HG02884 (cell line): ENCODE measurements at regions not wholly inside any gene's neighbourhood (a gene's known extent, or its start where the extent isn't known, plus 50 kb on each side); places are given as distances from the start of the nearest gene placed in this dataset.
"Not testable (repeated sequence)": the region's sequence is repeated elsewhere in the genome, so short reads cannot be mapped to it uniquely, and the experiment has no call there.

Experiments used
- ATAC-seq: cut with Tn5 transposase; IDR thresholded peaks from one replicate; pipeline ENCODE4 v1.9.1; 2021; ENCODE audit warnings: mild to moderate bottlenecking, moderate library complexity; ENCODE audit not compliant: unreplicated experiment

DNA sequence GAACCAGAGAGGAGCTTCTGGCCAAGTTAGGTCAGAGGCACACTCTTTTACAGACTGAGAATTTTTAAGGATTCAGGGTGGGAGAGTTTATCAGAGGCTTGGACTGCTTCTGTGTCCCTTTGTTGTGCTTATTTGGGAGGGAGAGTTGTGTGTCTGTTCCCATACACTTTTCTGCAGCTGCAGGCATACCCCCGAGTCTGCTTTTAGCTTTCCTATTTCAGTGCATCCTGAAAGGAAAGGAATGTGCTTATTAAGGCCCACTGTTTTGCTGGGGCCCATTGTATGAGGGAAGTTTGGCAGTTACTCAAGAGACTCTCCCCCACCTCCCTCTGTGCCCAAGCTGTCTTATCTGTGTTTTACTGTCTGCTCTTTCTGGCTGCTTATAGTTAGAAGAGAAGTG, 257.4 kb upstream of the AADAT start:
- ATAC-seq = not testable (repeated sequence)

GRCh38 chr4:170339522-170339921, 249.8 kb upstream of the AADAT start:
- no peak for ATAC-seq

GRCh38 chr4:170336238-170336775, 246.6 kb upstream of the AADAT start:
- peak; percentile 95 for ATAC-seq

GRCh38 chr4:170325599-170325998, 235.8 kb upstream of the AADAT start:
- ATAC-seq = no peak

DNA sequence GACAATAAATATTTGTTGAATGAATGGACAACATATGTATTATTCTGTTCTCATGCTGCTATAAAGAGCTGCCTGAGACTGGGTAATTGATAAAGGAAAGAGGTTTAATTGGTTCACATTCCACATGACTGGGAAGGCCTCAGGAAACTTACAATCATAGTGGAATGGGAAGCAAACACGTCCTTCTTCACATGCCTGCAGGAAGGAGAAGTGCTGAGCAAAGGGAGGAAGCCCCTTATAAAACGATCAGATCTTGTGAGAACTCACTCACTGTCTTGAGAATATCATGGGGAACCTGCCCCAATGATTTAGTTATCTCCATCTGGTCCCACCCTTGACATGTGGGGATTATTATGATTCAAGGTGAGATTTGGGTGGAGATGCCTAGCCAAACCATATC, 233.9 kb upstream of the AADAT start:
- ATAC-seq = no peak

DNA sequence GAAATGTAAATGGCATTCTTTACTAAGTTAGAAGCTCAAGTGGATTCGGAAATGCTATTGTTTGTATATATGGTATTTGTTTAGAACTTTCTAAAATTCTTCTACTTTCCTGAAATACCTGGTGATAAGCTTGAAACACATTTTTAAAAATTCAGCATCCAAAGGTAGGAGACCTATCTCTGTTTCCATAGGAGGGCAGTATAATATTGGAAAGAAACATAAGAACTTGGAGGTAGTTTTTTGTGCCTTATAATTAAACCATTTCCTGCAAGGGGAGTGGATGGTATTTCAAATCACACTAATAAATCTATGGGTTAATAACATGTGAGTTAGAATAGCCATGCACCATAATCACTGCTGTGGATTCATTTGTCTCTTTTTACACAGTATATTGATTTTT, 217.4 kb upstream of the AADAT start:
- no peak for ATAC-seq

DNA sequence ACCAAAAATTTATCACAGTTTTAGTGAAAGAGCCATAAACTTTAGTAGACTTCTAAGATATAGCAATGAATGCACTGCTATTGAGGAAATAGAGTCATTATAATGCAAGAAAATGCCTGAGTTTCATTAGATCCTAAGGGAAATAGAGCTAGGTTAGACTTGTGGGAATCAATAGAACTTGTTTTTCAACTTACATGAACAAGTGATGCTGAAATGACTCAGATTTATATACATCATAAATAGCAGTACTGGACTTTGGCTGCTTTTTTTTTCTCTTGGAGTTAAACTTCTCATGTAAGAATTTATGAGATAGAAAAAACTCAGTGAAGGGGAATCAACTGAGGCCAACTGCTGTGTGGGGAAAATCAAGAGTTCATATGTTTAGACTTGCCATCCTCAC, 216.5 kb upstream of the AADAT start:
- no peak for ATAC-seq

DNA sequence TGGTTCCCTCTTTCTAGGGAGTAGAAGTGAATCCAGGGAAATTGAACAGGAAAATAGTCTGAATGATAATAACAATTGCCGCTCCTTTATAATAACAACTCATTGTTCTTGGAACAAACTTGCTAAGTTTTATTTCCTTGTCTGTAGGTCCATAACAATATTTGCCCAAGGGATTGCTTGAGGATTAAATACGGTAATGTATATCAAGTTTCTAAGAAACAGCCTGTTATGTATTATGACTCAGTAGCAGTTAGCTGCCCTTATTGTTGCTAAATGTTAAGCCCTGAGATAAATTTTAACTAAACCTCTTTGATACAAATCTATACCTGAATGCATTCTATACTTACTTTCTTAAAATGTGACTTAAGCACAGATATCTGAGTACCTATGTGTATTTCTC, 215.9 kb upstream of the AADAT start:
- no peak for ATAC-seq

DNA sequence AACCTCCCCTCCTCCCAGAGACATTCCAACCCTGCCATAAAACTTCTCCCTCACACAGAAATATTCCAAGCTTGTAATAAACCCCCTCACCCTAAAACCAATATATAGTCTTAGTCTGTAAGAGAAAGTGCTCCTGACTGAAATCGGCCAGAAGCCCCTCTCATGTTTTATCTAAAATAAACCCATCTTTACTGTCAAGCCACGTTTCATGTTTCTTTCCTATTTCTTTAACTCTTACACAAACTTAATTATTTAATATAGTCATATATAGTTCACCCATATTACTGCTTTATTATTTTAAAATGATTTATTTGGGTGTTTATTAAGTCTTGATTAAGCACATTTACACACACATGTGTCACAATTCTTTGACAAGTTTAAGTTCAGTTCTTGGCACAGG, 191.3 kb upstream of the AADAT start:
- no peak for ATAC-seq

- no peak for ATAC-seq
Measured at GRCh38 chr4:170278460-170278859, 188.7 kb upstream of the AADAT start.

GRCh38 chr4:170274616-170275015, 184.9 kb upstream of the AADAT start:
- ATAC-seq = no peak

GRCh38 chr4:170272959-170273358, 183.2 kb upstream of the AADAT start:
- ATAC-seq = no peak

GRCh38 chr4:170271723-170272122, 182.0 kb upstream of the AADAT start:
- ATAC-seq = no peak

- peak; percentile 45 for ATAC-seq
Measured at GRCh38 chr4:170270628-170271027, 180.9 kb upstream of the AADAT start.

- no peak for ATAC-seq
Measured at GRCh38 chr4:170269950-170270349, 180.2 kb upstream of the AADAT start.

DNA sequence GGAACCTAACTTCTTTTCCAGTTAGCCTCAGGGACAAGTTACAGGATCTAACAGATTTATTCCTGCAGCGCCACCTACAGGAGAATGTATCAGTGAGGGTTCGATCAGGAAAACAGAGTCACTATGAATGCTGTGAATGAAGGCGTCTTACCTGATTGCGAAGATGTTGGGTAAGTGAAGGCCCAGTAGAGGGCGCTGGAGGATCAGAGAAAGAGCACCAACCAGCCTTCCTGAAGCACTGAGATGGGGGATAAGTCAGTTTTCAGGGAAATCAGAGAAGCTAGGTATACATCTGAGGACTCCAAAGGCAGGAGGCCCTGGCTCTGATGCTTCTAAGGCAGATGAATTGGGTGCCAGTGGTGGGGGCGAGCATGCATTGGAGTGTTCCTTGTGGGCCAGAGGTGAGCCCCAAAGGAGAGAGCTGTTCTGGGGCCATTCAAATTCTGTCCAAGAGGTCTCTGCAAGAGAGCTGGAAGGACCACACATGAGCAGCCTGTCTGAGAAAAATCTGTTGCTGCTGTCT, 169.9 kb upstream of the AADAT start:
- ATAC-seq = peak; percentile 98

DNA sequence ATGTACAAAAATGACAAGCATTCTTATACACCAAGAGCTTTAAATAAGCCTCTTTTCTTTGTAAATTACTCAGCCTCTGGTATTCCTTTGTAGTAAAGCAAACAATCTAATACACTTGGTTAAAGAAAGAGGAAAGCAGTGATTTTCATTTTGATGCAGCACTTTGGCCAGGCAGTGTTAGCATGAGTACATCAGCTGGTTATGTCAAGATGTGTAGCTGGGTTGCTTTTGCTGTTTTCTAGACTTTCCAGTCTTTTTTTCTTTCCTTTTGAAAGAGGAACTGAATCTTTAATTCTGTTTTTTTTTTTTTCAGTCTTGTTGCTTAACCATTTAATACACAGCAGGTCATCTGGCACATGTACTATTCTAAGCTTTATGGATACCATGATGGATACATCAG, 167.1 kb upstream of the AADAT start:
- ATAC-seq = peak; percentile 30

DNA sequence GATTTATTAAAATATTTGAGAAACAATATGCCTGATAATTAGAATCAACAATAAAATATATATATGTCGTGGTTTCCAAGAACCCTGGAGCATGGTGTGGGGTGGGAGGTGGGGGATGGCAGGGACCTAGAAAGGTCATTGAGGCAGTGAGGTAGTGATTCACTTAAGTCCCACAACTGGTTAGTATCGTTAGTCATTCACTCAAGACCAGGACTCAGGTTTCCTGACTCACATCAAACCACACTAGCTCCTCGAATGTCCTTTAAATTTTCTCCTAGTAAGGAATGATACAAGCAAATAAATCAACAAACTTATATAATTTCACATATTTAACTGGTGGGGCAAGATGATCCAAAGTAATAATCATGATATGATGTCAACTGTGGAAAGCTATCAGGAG, 158.8 kb upstream of the AADAT start:
- no peak for ATAC-seq

- ATAC-seq = no peak
Measured at GRCh38 chr4:170248029-170248428, 158.3 kb upstream of the AADAT start.

- ATAC-seq = no peak
Measured at GRCh38 chr4:170247596-170247995, 157.8 kb upstream of the AADAT start.

- no peak for ATAC-seq
Measured at GRCh38 chr4:170243662-170244288, 154.0 kb upstream of the AADAT start.

GRCh38 chr4:170242471-170242870, 152.7 kb upstream of the AADAT start:
- no peak for ATAC-seq

DNA sequence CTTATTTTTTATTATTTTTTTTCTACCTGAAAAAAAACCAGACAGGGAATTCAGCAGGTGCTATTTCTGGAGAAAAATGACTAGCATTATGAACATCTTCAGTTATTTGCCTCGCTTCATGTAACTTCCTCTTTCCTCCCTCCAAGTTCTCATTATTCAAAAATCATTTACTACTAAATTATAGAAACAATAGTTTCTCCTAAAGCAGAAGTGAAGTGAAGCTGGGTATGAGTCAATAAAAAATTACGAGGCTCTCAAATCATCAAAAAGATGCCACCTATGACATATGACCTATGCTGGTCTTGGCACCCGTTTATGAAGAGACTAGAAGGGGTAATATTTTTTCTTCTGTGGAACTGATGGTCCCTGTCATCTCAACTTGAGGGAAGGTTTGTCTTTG, 145.0 kb upstream of the AADAT start:
- peak; percentile 71 for ATAC-seq
